Neural cell (in vitro differentiated cells): ENCODE measurements at regions not wholly inside any gene's neighbourhood (a gene's known extent, or its start where the extent isn't known, plus 50 kb on each side); places are given as distances from the start of the nearest gene placed in this dataset.

ENCODE experiments used
- H2AFZ ChIP-seq: fragments of 200-600, 300-800 bp; sonication (generic), shearing (Covaris generic); 2 replicates; pipeline ENCODE4 v1.6.0; 2014; ENCODE audit warnings: low read depth, mild to moderate bottlenecking, antibody characterized with exemption, low read length, moderate library complexity
- H3F3A ChIP-seq: fragments of 200-600 bp; shearing (Covaris generic); 2 replicates; pipeline ENCODE4 v1.6.1; 2016; ENCODE audit warnings: mild to moderate bottlenecking, moderate library complexity, mixed read lengths, antibody characterized with exemption, low read length; ENCODE audit not compliant: insufficient read depth, poor library complexity, severe bottlenecking
- H3K27ac ChIP-seq: fragments of 200-600, 300-800 bp; sonication (generic), shearing (Covaris generic); 2 replicates; pipeline ENCODE4 v1.5.1; 2014; ENCODE audit warnings: mild to moderate bottlenecking, low read length, moderate library complexity
- H3K27me3 ChIP-seq: fragments of 300-800, 200-600 bp; sonication (generic), shearing (Covaris generic); 2 replicates; pipeline ENCODE4 v1.6.0; 2014; ENCODE audit warnings: mild to moderate bottlenecking, low read depth, low read length, moderate library complexity; ENCODE audit not compliant: insufficient read depth
- H3K36me3 ChIP-seq: fragments of 300-800, 200-600 bp; sonication (generic), shearing (Covaris generic); 2 replicates; pipeline ENCODE4 v1.5.1; 2014; ENCODE audit warnings: mild to moderate bottlenecking, antibody characterized with exemption, low read length, moderate library complexity; ENCODE audit not compliant: insufficient read depth
- H3K4me2 ChIP-seq: fragments of 300-800, 200-600 bp; sonication (generic), shearing (Covaris generic); 2 replicates; pipeline ENCODE4 v1.6.0; 2014; ENCODE audit warnings: mild to moderate bottlenecking, low read length
- H3K4me3 ChIP-seq: fragments of 300-800, 200-600 bp; sonication (generic), shearing (Covaris generic); 2 replicates; pipeline ENCODE4 v1.5.1; 2014; ENCODE audit warnings: mild to moderate bottlenecking, low read length, moderate library complexity
- H3K79me2 ChIP-seq: fragments of 200-600 bp; shearing (Covaris generic); replicated peaks from 2 replicates; pipeline ENCODE4 v1.6.0; 2014; ENCODE audit warnings: mild to moderate bottlenecking, low read length, moderate library complexity; ENCODE audit not compliant: insufficient read depth
- H3K9ac ChIP-seq: fragments of 300-800, 200-600 bp; sonication (generic), shearing (Covaris generic); 2 replicates; pipeline ENCODE4 v1.6.1; 2016; ENCODE audit warnings: mild to moderate bottlenecking, low read length, mixed read lengths
- H3K9me2 ChIP-seq: fragments of 200-600 bp; shearing (Covaris generic); 2 replicates; pipeline ENCODE4 v1.6.1; 2016; ENCODE audit warnings: mild to moderate bottlenecking, low read length, mixed read lengths; ENCODE audit not compliant: insufficient read depth
- H3K9me3 ChIP-seq: fragments of 200-600, 300-800 bp; sonication (generic), shearing (Covaris generic); 2 replicates; pipeline ENCODE4 v1.6.1; 2016; ENCODE audit warnings: mild to moderate bottlenecking, mixed run types, low read length, moderate library complexity, mixed read lengths
- H4K20me1 ChIP-seq: fragments of 200-600 bp; shearing (Covaris generic); 2 replicates; pipeline ENCODE4 v1.6.1; 2016; ENCODE audit warnings: mild to moderate bottlenecking, mixed run types; ENCODE audit not compliant: insufficient read depth
- EP300 ChIP-seq: fragments of 450-650 bp; conservative IDR thresholded peaks from 2 replicates; pipeline ENCODE4 v1.6.1; 2014; ENCODE audit warnings: antibody characterized with exemption, mild to moderate bottlenecking, moderate library complexity; ENCODE audit not compliant: poor library complexity, severe bottlenecking
- EZH2 ChIP-seq: fragments of 200-600, 300-800 bp; shearing (Covaris generic), sonication (generic); IDR thresholded peaks from 2 replicates; pipeline ENCODE4 v1.6.1; 2014; ENCODE audit warnings: antibody characterized with exemption, low read length, borderline replicate concordance, mild to moderate bottlenecking; ENCODE audit not compliant: insufficient read depth, poor library complexity, severe bottlenecking
- MXI1 ChIP-seq: fragments of 450-650 bp; conservative IDR thresholded peaks from 2 replicates; pipeline ENCODE4 v1.6.1; 2014; ENCODE audit warnings: antibody characterized with exemption, mild to moderate bottlenecking; ENCODE audit not compliant: poor library complexity, severe bottlenecking
- POLR2AphosphoS5 ChIP-seq: IDR thresholded peaks from 2 replicates; pipeline ENCODE4 v1.6.1; 2012
- RAD21 ChIP-seq: fragments of 450-650 bp; conservative IDR thresholded peaks from 2 replicates; pipeline ENCODE4 v1.6.1; 2014; ENCODE audit warnings: antibody characterized with exemption, mild to moderate bottlenecking, moderate library complexity
- SMC3 ChIP-seq: fragments of 450-650 bp; conservative IDR thresholded peaks from 2 replicates; pipeline ENCODE4 v1.6.1; 2014; ENCODE audit warnings: antibody characterized with exemption, mild to moderate bottlenecking, moderate library complexity; ENCODE audit not compliant: poor library complexity
- TAF1 ChIP-seq: IDR thresholded peaks from 2 replicates; pipeline ENCODE4 v1.6.1; 2012; ENCODE audit warnings: low read depth
- TF ChIP-seq, protein P1 (sequence below): fragments of 450-650 bp; IDR thresholded peaks from 2 replicates; pipeline ENCODE4 v1.5.1; 2014; ENCODE audit warnings: antibody characterized with exemption, mild to moderate bottlenecking, moderate library complexity; ENCODE audit not compliant: poor library complexity, severe bottlenecking
- TF ChIP-seq, protein P2 (sequence below): IDR thresholded peaks from 2 replicates; pipeline ENCODE4 v1.6.1; 2012; ENCODE audit warnings: borderline replicate concordance

DNA sequence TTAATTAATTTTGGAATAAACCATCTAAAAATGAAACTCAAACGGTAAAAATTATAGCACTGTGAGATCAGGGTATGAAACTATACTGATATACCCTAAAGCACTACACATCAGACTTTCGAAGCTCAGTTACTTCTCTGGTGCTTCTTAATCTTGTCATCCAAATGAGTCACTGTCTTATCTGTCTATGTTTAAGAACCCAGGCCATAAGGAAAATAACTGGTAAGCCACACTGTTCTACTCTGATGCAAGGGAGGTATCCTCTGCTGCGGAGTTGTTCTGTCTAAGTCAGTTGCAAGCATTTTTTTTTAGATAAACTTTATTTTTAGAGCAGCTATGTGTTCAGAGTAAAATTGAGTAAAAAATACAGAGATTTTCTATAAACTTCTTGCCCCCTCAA, 830.8 kb upstream of the POU3F4 start:
- Histone ChIP-seq H3K27me3 (no peaks in the 10 kb centered on the region), H3K4me2 (no peak overlapping the region), H3K9ac (no peak overlapping the region), H3K9me2 (no peaks in the 10 kb centered on the region), H3K27ac (no peak overlapping the region), H4K20me1 (no peaks in the 10 kb centered on the region), H3K9me3 (no peaks in the 10 kb centered on the region), H3K36me3 (no peaks in the 10 kb centered on the region), H2AFZ (no peak overlapping the region), H3K79me2 (no peaks in the 10 kb centered on the region), H3K4me3 (no peak overlapping the region), H3F3A (no peaks in the 10 kb centered on the region)
- no peak for TF ChIP-seq MXI1
- TF ChIP-seq POLR2AphosphoS5, result no peak
- no peak for TF ChIP-seq EZH2
- no peak for TF ChIP-seq TAF1
- TF ChIP-seq, protein P1, sequence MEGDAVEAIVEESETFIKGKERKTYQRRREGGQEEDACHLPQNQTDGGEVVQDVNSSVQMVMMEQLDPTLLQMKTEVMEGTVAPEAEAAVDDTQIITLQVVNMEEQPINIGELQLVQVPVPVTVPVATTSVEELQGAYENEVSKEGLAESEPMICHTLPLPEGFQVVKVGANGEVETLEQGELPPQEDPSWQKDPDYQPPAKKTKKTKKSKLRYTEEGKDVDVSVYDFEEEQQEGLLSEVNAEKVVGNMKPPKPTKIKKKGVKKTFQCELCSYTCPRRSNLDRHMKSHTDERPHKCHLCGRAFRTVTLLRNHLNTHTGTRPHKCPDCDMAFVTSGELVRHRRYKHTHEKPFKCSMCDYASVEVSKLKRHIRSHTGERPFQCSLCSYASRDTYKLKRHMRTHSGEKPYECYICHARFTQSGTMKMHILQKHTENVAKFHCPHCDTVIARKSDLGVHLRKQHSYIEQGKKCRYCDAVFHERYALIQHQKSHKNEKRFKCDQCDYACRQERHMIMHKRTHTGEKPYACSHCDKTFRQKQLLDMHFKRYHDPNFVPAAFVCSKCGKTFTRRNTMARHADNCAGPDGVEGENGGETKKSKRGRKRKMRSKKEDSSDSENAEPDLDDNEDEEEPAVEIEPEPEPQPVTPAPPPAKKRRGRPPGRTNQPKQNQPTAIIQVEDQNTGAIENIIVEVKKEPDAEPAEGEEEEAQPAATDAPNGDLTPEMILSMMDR, result no peak
- TF ChIP-seq RAD21, result no peak
- no peak for TF ChIP-seq SMC3
- TF ChIP-seq EP300, result no peak
- TF ChIP-seq, protein P2, sequence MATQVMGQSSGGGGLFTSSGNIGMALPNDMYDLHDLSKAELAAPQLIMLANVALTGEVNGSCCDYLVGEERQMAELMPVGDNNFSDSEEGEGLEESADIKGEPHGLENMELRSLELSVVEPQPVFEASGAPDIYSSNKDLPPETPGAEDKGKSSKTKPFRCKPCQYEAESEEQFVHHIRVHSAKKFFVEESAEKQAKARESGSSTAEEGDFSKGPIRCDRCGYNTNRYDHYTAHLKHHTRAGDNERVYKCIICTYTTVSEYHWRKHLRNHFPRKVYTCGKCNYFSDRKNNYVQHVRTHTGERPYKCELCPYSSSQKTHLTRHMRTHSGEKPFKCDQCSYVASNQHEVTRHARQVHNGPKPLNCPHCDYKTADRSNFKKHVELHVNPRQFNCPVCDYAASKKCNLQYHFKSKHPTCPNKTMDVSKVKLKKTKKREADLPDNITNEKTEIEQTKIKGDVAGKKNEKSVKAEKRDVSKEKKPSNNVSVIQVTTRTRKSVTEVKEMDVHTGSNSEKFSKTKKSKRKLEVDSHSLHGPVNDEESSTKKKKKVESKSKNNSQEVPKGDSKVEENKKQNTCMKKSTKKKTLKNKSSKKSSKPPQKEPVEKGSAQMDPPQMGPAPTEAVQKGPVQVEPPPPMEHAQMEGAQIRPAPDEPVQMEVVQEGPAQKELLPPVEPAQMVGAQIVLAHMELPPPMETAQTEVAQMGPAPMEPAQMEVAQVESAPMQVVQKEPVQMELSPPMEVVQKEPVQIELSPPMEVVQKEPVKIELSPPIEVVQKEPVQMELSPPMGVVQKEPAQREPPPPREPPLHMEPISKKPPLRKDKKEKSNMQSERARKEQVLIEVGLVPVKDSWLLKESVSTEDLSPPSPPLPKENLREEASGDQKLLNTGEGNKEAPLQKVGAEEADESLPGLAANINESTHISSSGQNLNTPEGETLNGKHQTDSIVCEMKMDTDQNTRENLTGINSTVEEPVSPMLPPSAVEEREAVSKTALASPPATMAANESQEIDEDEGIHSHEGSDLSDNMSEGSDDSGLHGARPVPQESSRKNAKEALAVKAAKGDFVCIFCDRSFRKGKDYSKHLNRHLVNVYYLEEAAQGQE, result no peak

DNA sequence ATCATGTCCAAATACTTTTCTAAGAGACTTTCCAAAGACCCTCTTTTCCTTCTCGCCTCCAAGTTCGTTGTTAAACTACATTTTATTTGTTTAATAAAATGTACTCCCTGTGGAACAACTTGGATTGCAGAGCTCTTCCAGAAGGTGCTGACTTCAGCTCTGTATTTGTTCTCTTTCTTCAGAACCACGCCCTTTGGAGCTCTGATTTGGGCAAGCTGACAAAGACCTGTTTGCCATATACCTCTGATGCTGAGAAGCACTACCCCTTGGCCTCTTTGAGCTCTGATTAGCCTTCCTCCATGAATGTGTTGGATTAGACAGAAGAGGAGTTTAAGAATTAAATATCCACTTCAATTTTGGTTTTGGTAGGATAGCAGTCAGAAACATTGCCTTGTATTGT, 815.1 kb upstream of the POU3F4 start:
- Histone ChIP-seq H3F3A (no peaks in the 10 kb centered on the region), H3K9me2 (no peaks in the 10 kb centered on the region), H3K9ac (no peak overlapping the region), H3K27me3 (no peaks in the 10 kb centered on the region), H3K9me3 (no peaks in the 10 kb centered on the region), H2AFZ (no peak overlapping the region), H3K4me3 (no peak overlapping the region), H3K27ac (no peak overlapping the region), H3K79me2 (no peaks in the 10 kb centered on the region), H3K36me3 (no peaks in the 10 kb centered on the region), H3K4me2 (no peak overlapping the region), H4K20me1 (no peaks in the 10 kb centered on the region)
- TF ChIP-seq, protein P2, result no peak
- TF ChIP-seq RAD21 (no peak), EZH2 (no peak), SMC3 (no peak), POLR2AphosphoS5 (no peak), MXI1 (no peak), TAF1 (no peak), EP300 (no peak)
- TF ChIP-seq, protein P1, result no peak
